ENCODE measurements at regions not wholly inside any gene's neighbourhood (a gene's known extent, or its start where the extent isn't known, plus 50 kb on each side); places are given as distances from the start of the nearest gene placed in this dataset.

DNA sequence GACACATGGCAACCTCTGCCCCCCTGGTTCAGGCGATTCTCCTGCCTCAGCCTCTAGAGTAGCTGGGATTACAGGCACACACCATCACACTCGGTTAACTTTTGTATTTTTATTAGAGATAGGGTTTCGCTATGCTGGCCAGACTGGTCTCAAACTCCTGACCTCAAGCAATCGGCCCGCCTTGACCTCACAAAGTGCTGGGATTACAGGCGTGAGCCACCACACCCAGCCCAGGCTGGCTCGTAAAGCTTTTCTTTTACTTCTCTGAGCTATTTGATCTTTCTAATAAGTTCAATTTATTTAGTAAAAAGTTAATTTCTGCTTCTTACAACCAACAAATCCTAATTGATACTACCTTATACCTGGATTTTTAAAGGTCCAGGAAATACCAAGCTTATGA, 127.4 kb upstream of the KRR1 start:
- Histone ChIP-seq H3K27me3 (no peaks in the 10 kb centered on the region), H3K36me3 (no peaks in the 10 kb centered on the region), H3K4me1 (no peaks in the 10 kb centered on the region), H3K9me3 (no peaks in the 10 kb centered on the region), H3K27ac (no peak overlapping the region), H3K4me3 (no peak overlapping the region)
- DNase-seq (ENCODE audit: extremely low spot score in 2 of 2) = no peak
- intact Hi-C loops (cut with DNase I) = no loop called here
- TF ChIP-seq POLR2AphosphoS5 (IDR thresholded peaks at IDR 0.05; ENCODE audit: insufficient read depth in 1 of 2, low read depth in 1 of 2) (no peak), POLR2A (IDR thresholded peaks at IDR 0.05) (no peak), CTCF (IDR thresholded peaks at IDR 0.05) (no peak)

- H3K27me3 ChIP-seq = no peaks in the 10 kb centered on the region
Observed at GRCh38 chr12:75636607-75637006, 125.2 kb upstream of the KRR1 start.

GRCh38 chr12:75635606-75636444, 124.4 kb upstream of the KRR1 start:
- no peak overlapping the region for H3K4me3 ChIP-seq
- no peaks in the 10 kb centered on the region for H3K9me3 ChIP-seq
- DNase-seq (ENCODE audit: extremely low spot score in 2 of 2) = no peak
- TF ChIP-seq CTCF (IDR thresholded peaks at IDR 0.05) = no peak
- no peak for TF ChIP-seq POLR2AphosphoS5 (IDR thresholded peaks at IDR 0.05; ENCODE audit: insufficient read depth in 1 of 2, low read depth in 1 of 2)
- intact Hi-C loops (cut with DNase I) = no loop called here
- no peaks in the 10 kb centered on the region for H3K27me3 ChIP-seq
- H3K36me3 ChIP-seq = no peaks in the 10 kb centered on the region
- H3K27ac ChIP-seq = no peak overlapping the region
- H3K4me1 ChIP-seq = no peaks in the 10 kb centered on the region

More at GRCh38 chr12:75636607-75637006, 125.2 kb upstream of the KRR1 start:
- no peaks in the 10 kb centered on the region for H3K36me3 ChIP-seq
- no peaks in the 10 kb centered on the region for H3K4me1 ChIP-seq
- no peak overlapping the region for H3K27ac ChIP-seq
- intact Hi-C loops (cut with DNase I) = no loop called here
- DNase-seq (ENCODE audit: extremely low spot score in 2 of 2) = no peak
- TF ChIP-seq POLR2A (IDR thresholded peaks at IDR 0.05) = no peak
- no peak for TF ChIP-seq CTCF (IDR thresholded peaks at IDR 0.05)
- TF ChIP-seq POLR2AphosphoS5 (IDR thresholded peaks at IDR 0.05; ENCODE audit: insufficient read depth in 1 of 2, low read depth in 1 of 2) = no peak
- H3K4me3 ChIP-seq = no peak overlapping the region
- H3K9me3 ChIP-seq = no peaks in the 10 kb centered on the region

DNA sequence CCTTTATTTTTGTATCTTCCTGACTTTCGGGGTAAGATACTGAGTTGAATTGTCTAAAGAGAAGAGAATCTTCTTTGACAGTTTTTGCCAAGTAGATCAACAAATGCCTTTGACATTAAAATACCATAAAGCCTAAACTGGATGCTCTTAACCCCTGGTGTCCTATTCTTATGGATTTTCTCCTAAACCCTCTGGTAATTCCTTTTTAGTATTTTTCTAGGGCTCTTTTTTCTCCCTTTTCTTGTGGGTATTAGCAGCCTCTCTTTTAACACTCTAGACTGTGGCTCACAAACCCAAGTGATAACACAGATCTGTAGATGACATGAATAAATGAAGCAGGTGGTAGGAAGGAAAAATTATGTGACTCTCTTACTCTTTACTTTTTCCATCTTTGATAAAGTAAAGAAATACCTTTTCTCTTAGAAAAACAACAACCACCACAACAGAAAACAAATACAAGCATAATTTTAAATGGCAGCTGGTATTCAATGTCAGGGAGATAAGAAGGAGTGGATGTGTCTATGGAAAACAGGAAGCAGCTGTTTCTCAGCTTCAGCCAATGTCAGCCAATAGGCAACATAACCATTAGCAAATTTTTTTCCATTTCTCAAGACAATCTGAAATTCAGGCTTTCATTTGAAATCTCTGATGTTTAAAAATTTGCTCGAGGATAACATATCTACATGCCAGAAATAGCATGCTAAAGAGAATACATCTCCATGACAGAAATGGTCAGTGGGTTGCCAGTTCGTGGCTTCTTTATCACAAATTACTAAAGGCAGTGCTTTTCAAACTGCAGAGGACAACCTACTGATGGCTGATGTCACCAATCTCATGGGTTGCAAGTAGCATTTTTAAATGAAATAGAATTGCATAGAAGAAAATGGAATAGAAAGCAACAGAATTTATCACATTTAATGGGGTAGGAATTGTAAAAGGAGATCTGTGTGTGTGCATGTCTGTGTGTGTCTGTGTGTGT, 123.1 kb upstream of the KRR1 start:
- Histone ChIP-seq H3K4me1 (no peaks in the 10 kb centered on the region), H3K27me3 (no peaks in the 10 kb centered on the region), H3K36me3 (no peaks in the 10 kb centered on the region), H3K4me3 (no peak overlapping the region), H3K27ac (no peak overlapping the region), H3K9me3 (no peaks in the 10 kb centered on the region)
- intact Hi-C loops (cut with DNase I) = no loop called here
- no peak for DNase-seq (ENCODE audit: extremely low spot score in 2 of 2)
- TF ChIP-seq POLR2A (IDR thresholded peaks at IDR 0.05) (no peak), POLR2AphosphoS5 (IDR thresholded peaks at IDR 0.05; ENCODE audit: insufficient read depth in 1 of 2, low read depth in 1 of 2) (no peak), CTCF (IDR thresholded peaks at IDR 0.05) (no peak)

All from vagina (tissue), 2 donors.